ENCODE measurements at regions not wholly inside any gene's neighbourhood (a gene's known extent, or its start where the extent isn't known, plus 50 kb on each side); places are given as distances from the start of the nearest gene placed in this dataset.

DNA sequence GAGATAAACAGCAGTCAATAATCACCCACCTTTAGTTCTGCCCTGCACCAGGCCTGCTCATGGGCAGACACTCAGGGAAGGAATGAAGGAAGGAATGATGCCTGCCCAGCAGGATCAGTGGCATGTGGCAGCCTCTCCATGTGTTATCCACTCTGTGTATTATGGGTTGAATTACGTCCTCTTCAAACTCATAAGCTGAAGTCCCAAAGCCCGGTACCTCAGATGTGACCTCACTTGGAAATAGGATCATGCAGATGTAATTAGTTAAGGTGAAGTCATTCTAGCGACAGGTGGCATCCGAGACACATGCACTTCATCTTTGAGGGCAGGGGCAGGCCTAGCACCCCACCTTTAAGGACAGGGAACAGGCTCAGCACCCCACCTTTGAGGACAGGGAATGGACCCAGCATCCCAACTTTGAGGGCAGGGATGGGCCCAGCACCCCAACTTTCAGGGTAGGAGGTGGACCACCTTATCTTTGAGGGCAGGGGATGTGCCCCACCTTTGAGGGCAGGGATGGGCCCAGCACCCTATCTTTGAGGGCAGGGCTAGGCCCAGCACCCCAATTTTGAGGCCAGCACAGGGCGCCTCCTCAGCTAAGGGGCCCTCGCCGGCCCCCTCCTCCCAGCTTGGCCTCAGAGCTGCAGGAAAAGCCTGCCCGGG, 127.6 kb downstream of the URI1 start:
- no peaks in the 10 kb centered on the region for H3K9me2 ChIP-seq (replicated peaks; ENCODE audit: control insufficient read depth, low read length)
- H3K36me3 ChIP-seq (ENCODE audit: control insufficient read depth, low read length) = no peaks in the 10 kb centered on the region
- H3K4me1 ChIP-seq (ENCODE audit: control insufficient read depth, low read length) = peaks cover 10% of the 10 kb centered on the region; the same call in 1 of the 2 replicates
- H3K4me2 ChIP-seq (ENCODE audit: low read length) = no peak overlapping the region
- no peaks in the 10 kb centered on the region for H3F3A ChIP-seq (ENCODE audit: control insufficient read depth, insufficient read depth)
- TF ChIP-seq, protein P1, sequence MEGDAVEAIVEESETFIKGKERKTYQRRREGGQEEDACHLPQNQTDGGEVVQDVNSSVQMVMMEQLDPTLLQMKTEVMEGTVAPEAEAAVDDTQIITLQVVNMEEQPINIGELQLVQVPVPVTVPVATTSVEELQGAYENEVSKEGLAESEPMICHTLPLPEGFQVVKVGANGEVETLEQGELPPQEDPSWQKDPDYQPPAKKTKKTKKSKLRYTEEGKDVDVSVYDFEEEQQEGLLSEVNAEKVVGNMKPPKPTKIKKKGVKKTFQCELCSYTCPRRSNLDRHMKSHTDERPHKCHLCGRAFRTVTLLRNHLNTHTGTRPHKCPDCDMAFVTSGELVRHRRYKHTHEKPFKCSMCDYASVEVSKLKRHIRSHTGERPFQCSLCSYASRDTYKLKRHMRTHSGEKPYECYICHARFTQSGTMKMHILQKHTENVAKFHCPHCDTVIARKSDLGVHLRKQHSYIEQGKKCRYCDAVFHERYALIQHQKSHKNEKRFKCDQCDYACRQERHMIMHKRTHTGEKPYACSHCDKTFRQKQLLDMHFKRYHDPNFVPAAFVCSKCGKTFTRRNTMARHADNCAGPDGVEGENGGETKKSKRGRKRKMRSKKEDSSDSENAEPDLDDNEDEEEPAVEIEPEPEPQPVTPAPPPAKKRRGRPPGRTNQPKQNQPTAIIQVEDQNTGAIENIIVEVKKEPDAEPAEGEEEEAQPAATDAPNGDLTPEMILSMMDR (IDR thresholded peaks at IDR 0.05; ENCODE audit: low read depth, low read length, poor library complexity, severe bottlenecking) = no peak
- no peak for TF ChIP-seq EZH2phosphoT487 (IDR thresholded peaks at IDR 0.05; ENCODE audit: borderline replicate concordance, low read length)
- no peaks in the 10 kb centered on the region for H4K20me1 ChIP-seq (ENCODE audit: control insufficient read depth, insufficient read depth, low read depth, low read length)
- no peaks in the 10 kb centered on the region for H3K79me2 ChIP-seq (ENCODE audit: control insufficient read depth, low read length)
- H3K4me3 ChIP-seq (ENCODE audit: low read length) = no peak overlapping the region
- no peaks in the 10 kb centered on the region for H3K9me3 ChIP-seq (ENCODE audit: control insufficient read depth, insufficient read depth, low read length)
- H3K27ac ChIP-seq (ENCODE audit: low read depth, low read length) = no peak overlapping the region
- H3K27me3 ChIP-seq (ENCODE audit: control insufficient read depth, low read length) = no peaks in the 10 kb centered on the region

DNA sequence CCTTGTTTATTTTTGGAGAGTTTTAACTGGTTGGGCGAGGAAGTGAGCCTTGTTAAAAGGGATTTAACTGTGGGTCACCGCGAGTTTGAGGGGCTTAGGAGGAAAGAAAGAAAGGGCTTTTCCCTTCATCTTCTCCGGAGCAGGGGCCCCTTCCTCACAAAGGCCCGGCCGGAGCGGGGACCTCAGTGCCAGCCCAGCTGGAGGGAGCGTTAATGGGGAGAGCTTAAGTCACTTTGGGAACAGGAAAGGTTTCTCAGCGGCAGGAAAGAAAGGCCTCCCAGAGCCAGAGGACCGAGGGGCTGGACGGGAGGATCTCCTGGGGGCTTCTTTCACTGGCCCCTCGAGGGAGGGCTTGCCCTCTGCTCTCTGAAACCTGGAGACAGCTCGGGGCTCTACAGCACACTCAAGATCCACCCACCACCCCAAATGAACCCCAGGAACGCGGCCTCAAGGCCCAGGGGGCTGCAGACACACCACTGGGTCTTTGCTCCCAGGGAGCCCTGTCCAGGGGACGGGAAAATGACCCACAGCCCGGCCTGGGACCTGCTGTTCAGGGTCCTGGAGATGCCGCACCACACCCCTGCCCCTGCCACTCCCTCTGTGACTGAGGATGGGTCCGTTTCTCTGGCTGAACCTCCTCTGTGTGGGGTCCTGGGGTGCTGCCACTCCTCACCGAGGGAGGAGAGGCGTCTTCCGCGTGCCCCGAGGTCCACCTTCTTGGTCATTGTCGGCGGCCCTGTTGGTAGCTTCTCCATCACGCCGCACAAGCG, 128.3 kb downstream of the URI1 start:
- no peak overlapping the region for H3K27ac ChIP-seq (ENCODE audit: low read depth, low read length)
- no peaks in the 10 kb centered on the region for H3K79me2 ChIP-seq (ENCODE audit: control insufficient read depth, low read length)
- H3K36me3 ChIP-seq (ENCODE audit: control insufficient read depth, low read length) = no peaks in the 10 kb centered on the region
- no peaks in the 10 kb centered on the region for H3K27me3 ChIP-seq (ENCODE audit: control insufficient read depth, low read length)
- H3F3A ChIP-seq (ENCODE audit: control insufficient read depth, insufficient read depth) = no peaks in the 10 kb centered on the region
- peaks cover 10% of the 10 kb centered on the region; the same call in 1 of the 2 replicates for H3K4me1 ChIP-seq (ENCODE audit: control insufficient read depth, low read length)
- no peaks in the 10 kb centered on the region for H3K9me2 ChIP-seq (replicated peaks; ENCODE audit: control insufficient read depth, low read length)
- TF ChIP-seq EZH2phosphoT487 (IDR thresholded peaks at IDR 0.05; ENCODE audit: borderline replicate concordance, low read length) = no peak
- TF ChIP-seq, protein P1 (IDR thresholded peaks at IDR 0.05; ENCODE audit: low read depth, low read length, poor library complexity, severe bottlenecking) = no peak
- H3K9me3 ChIP-seq (ENCODE audit: control insufficient read depth, insufficient read depth, low read length) = no peaks in the 10 kb centered on the region
- H3K4me2 ChIP-seq (ENCODE audit: low read length) = no peak overlapping the region
- no peaks in the 10 kb centered on the region for H4K20me1 ChIP-seq (ENCODE audit: control insufficient read depth, insufficient read depth, low read depth, low read length)
- H3K4me3 ChIP-seq (ENCODE audit: low read length) = no peak overlapping the region

- no peaks in the 10 kb centered on the region for H3K27me3 ChIP-seq (ENCODE audit: control insufficient read depth, low read length)
- no peak overlapping the region for H3K27ac ChIP-seq (ENCODE audit: low read depth, low read length)
- no peak overlapping the region for H3K4me3 ChIP-seq (ENCODE audit: low read length)
- peaks cover 10% of the 10 kb centered on the region; the same call in 1 of the 2 replicates for H3K4me1 ChIP-seq (ENCODE audit: control insufficient read depth, low read length)
- no peak overlapping the region for H3K4me2 ChIP-seq (ENCODE audit: low read length)
- no peaks in the 10 kb centered on the region for H3K9me3 ChIP-seq (ENCODE audit: control insufficient read depth, insufficient read depth, low read length)
- no peaks in the 10 kb centered on the region for H3K36me3 ChIP-seq (ENCODE audit: control insufficient read depth, low read length)
- TF ChIP-seq EZH2phosphoT487 (IDR thresholded peaks at IDR 0.05; ENCODE audit: borderline replicate concordance, low read length) = no peak
- TF ChIP-seq, protein P1 (IDR thresholded peaks at IDR 0.05; ENCODE audit: low read depth, low read length, poor library complexity, severe bottlenecking) = no peak
- H4K20me1 ChIP-seq (ENCODE audit: control insufficient read depth, insufficient read depth, low read depth, low read length) = no peaks in the 10 kb centered on the region
- no peaks in the 10 kb centered on the region for H3K79me2 ChIP-seq (ENCODE audit: control insufficient read depth, low read length)
- no peaks in the 10 kb centered on the region for H3K9me2 ChIP-seq (replicated peaks; ENCODE audit: control insufficient read depth, low read length)
- no peaks in the 10 kb centered on the region for H3F3A ChIP-seq (ENCODE audit: control insufficient read depth, insufficient read depth)
Observed at GRCh38 chr19:30070968-30071632, 129.1 kb downstream of the URI1 start.

Measured in DOHH2 (cell line).